Natural killer cell (primary cell): ENCODE measurements at regions not wholly inside any gene's neighbourhood (a gene's known extent, or its start where the extent isn't known, plus 50 kb on each side); places are given as distances from the start of the nearest gene placed in this dataset.
A peak's percentile ranks its signal among the peaks of the same experiment; 100 is the strongest.
"Not testable (repeated sequence)": the region's sequence is repeated elsewhere in the genome, so short reads cannot be mapped to it uniquely, and the experiment has no call there.

Experiments
- ATAC-seq, 3 donors: fragments of 150-1000 bp in 2 of 3; fragments of 200-7000 bp in 1 of 3; cut with Tn5 transposase; 1 replicate in 1 of 3; 2 replicates in 2 of 3; pipeline ENCODE4 v1.10.0; 2021; ENCODE audit warnings: mild to moderate bottlenecking in 2 of 3, moderate library complexity in 2 of 3
- DNase-seq, 2 donors: peaks; one replicate each; pipeline versions ENCODE4 v3.0.0 to v3.0.0-alpha.2; 2013 to 2021; ENCODE audit warnings: mixed read lengths in 1 of 2
- H3K27ac ChIP-seq: one replicate; pipeline ENCODE4 v1.5.1; 2013; ENCODE audit warnings: mild to moderate bottlenecking, low read length
- H3K27me3 ChIP-seq: one replicate; pipeline ENCODE4 v1.6.1; 2013; ENCODE audit warnings: low read length; ENCODE audit not compliant: control insufficient read depth, insufficient read depth
- H3K36me3 ChIP-seq: one replicate; pipeline ENCODE4 v1.6.1; 2013; ENCODE audit warnings: low read length; ENCODE audit not compliant: control insufficient read depth, insufficient read depth
- H3K4me1 ChIP-seq: one replicate; pipeline ENCODE4 v1.6.1; 2013; ENCODE audit warnings: low read length; ENCODE audit not compliant: control insufficient read depth, insufficient read depth
- H3K4me3 ChIP-seq: one replicate; pipeline ENCODE4 v1.5.1; 2013; ENCODE audit warnings: low read length
- H3K9me3 ChIP-seq: one replicate; pipeline ENCODE4 v1.6.1; 2013; ENCODE audit warnings: low read length; ENCODE audit not compliant: control insufficient read depth, insufficient read depth
- H3K27ac Mint-ChIP-seq, 2 donors: one replicate each; pipeline ENCODE4 v1.8.0; 2022; ENCODE audit warnings: mild to moderate bottlenecking in 2 of 2, mixed read lengths in 2 of 2, moderate library complexity in 1 of 2
- H3K27me3 Mint-ChIP-seq, 2 donors: one replicate each; pipeline ENCODE4 v1.8.0; 2022; ENCODE audit warnings: low read depth in 2 of 2, mixed read lengths in 2 of 2
- H3K36me3 Mint-ChIP-seq: one replicate; pipeline ENCODE4 v1.8.0; 2022; ENCODE audit warnings: mixed read lengths
- H3K4me1 Mint-ChIP-seq, 2 donors: one replicate each; pipeline ENCODE4 v1.8.0; 2022; ENCODE audit warnings: mixed read lengths in 2 of 2
- H3K4me3 Mint-ChIP-seq: one replicate; pipeline ENCODE4 v1.8.0; 2022; ENCODE audit warnings: mild to moderate bottlenecking, moderate library complexity, mixed read lengths
- H3K9me3 Mint-ChIP-seq, 2 donors: one replicate each; pipeline ENCODE4 v1.8.0; 2022; ENCODE audit warnings: mixed read lengths in 2 of 2
- WGBS: methylation state at CpG from one replicate; pipeline ENCODE4 v1.1.7; 2013; ENCODE audit warnings: missing lambda C conversion rate; ENCODE audit not compliant: insufficient coverage; 5-methylcytosine and 5-hydroxymethylcytosine counted together
- intact Hi-C: fragments of 100-400 bp; cut with micrococcal nuclease; formaldehyde crosslinking; loops from one replicate; pipeline ENCODE4 v1.14.2; 2022
- TF ChIP-seq, protein P1 (sequence below): fragments of 200-600 bp; IDR thresholded peaks from one replicate; pipeline ENCODE4 v1.8.0; 2022; ENCODE audit warnings: antibody characterized with exemption

DNA sequence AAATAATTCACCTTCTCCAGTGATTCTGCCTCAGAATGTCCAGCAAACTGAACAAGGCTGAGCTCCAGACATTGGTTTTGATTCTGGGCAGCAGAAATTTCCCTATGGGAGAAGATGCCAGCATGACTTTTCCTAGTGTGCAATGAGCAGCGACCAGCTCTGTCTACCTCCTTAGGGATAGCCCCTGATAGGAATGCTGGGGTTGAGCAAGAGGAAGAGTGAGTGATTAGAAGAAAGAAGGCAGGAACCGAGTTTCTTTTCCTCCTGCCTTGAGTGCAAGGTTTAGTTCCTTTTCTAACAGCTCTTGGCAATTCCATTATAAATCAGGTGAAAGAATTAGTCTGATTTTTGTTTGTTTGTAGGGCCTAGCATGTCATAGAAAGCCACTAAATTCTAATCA is 379.0 kb downstream of the DAD1 start:
- TF ChIP-seq, protein P1, sequence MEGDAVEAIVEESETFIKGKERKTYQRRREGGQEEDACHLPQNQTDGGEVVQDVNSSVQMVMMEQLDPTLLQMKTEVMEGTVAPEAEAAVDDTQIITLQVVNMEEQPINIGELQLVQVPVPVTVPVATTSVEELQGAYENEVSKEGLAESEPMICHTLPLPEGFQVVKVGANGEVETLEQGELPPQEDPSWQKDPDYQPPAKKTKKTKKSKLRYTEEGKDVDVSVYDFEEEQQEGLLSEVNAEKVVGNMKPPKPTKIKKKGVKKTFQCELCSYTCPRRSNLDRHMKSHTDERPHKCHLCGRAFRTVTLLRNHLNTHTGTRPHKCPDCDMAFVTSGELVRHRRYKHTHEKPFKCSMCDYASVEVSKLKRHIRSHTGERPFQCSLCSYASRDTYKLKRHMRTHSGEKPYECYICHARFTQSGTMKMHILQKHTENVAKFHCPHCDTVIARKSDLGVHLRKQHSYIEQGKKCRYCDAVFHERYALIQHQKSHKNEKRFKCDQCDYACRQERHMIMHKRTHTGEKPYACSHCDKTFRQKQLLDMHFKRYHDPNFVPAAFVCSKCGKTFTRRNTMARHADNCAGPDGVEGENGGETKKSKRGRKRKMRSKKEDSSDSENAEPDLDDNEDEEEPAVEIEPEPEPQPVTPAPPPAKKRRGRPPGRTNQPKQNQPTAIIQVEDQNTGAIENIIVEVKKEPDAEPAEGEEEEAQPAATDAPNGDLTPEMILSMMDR = no peak
- Histone ChIP-seq H3K36me3 (no peaks in the 10 kb centered on the region), H3K4me3 (no peak overlapping the region), H3K27ac (no peak overlapping the region), H3K4me1 (no peaks in the 10 kb centered on the region), H3K27me3 (peaks cover 3% of the 10 kb centered on the region), H3K9me3 (no peaks in the 10 kb centered on the region)
- WGBS = 37% methylated on average over 2 of the region's 2 CpGs
- Mint-ChIP-seq H3K9me3 (no peaks in the 10 kb centered on the region), H3K27ac (no peak overlapping the region), H3K27me3 (peaks cover 14 to 24% of the 10 kb centered on the region in 2 donors), H3K4me3 (no peak overlapping the region), H3K36me3 (no peaks in the 10 kb centered on the region), H3K4me1 (no peaks in the 10 kb centered on the region)
- no peak for DNase-seq
- intact Hi-C loops = no loop called here
- ATAC-seq = no peak

DNA sequence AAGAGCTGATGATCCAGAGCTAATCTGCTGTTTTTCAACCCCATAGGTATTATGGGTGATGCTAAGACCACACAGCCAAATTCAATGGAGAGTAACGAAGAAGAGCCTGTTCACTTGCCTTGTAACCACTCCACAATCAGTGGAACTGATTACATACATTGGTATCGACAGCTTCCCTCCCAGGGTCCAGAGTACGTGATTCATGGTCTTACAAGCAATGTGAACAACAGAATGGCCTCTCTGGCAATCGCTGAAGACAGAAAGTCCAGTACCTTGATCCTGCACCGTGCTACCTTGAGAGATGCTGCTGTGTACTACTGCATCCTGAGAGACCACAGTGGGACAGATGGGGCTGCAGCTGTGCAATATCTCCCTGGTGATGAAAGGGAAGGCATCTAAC is 386.0 kb downstream of the DAD1 start:
- H3K9me3 Mint-ChIP-seq = no peaks in the 10 kb centered on the region
- no peak overlapping the region for H3K27ac ChIP-seq
- 88% methylated on average over 5 of the region's 5 CpGs for WGBS
- H3K4me3 ChIP-seq = no peak overlapping the region
- no peaks in the 10 kb centered on the region for H3K27me3 ChIP-seq
- no peaks in the 10 kb centered on the region for H3K36me3 Mint-ChIP-seq
- no peaks in the 10 kb centered on the region for H3K4me1 ChIP-seq
- no peak overlapping the region for H3K27ac Mint-ChIP-seq
- TF ChIP-seq, protein P1 = no peak
- H3K9me3 ChIP-seq = no peaks in the 10 kb centered on the region
- intact Hi-C loops = no loop called here
- peaks cover 8 to 39% of the 10 kb centered on the region in 2 donors for H3K27me3 Mint-ChIP-seq
- no peaks in the 10 kb centered on the region for H3K36me3 ChIP-seq
- H3K4me3 Mint-ChIP-seq = no peak overlapping the region
- DNase-seq (no peak), ATAC-seq (no peak)
- no peaks in the 10 kb centered on the region for H3K4me1 Mint-ChIP-seq

DNA sequence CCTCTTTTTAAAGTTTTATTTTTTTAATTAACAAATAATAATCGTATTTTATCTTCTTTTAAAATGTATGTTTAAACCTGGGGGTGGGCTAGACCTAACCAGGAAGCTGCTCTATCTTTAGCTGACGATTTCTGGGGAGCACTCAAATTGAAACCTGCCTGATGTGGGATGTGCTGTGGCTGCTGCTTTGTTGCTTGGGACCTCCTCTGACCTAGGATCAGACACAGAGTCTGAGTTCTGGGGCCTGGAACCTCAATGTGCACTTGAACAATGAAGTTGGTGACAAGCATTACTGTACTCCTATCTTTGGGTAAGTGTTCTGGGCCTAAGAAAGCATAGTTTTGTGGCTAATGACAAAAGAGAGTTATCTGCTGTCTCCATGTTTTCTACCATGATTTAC is 386.7 kb downstream of the DAD1 start:
- Mint-ChIP-seq H3K27ac (no peak overlapping the region), H3K4me3 (no peak overlapping the region), H3K27me3 (peaks cover 11 to 43% of the 10 kb centered on the region in 2 donors), H3K9me3 (peaks cover 0 to 3% of the 10 kb centered on the region in 2 donors), H3K4me1 (no peaks in the 10 kb centered on the region), H3K36me3 (no peaks in the 10 kb centered on the region)
- 55% methylated on average over 1 of the region's 2 CpGs for WGBS
- Histone ChIP-seq H3K4me1 (no peaks in the 10 kb centered on the region), H3K27me3 (no peaks in the 10 kb centered on the region), H3K4me3 (no peak overlapping the region), H3K9me3 (no peaks in the 10 kb centered on the region), H3K36me3 (no peaks in the 10 kb centered on the region), H3K27ac (no peak overlapping the region)
- intact Hi-C loops = no loop called here
- no peak for DNase-seq
- no peak for ATAC-seq
- TF ChIP-seq, protein P1 = no peak

DNA sequence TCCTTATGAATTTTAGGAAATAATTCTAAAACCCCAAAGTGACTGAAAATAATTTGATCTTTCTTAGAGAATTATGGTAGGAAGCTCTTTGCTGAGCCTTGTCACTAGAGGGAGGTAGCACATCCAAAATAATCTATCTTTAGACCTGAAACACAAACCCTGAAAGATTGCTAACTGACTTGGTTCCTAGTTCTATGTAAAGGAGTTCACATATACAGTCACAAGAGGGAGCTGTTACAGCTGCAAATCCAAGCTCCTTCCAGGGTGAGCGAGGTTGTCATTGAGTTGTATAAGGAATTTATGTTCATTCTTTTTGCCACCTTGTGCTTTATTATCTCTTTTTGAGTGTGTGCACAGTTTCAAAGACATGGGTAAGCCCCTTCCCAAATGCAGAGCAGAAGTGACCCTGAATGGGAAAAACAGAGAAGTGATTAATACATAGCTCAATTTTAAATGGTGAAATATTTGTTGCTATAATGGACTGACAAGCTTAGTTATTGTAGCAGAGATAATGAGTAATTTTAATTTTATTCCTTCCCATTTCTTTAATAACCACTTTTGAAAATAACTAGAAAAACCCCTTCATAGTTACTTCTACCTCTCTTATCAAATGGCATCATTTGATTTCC is 387.9 kb downstream of the DAD1 start:
- Mint-ChIP-seq H3K27me3 (peaks cover 11 to 36% of the 10 kb centered on the region in 2 donors), H3K27ac (no peak overlapping the region), H3K4me1 (no peaks in the 10 kb centered on the region), H3K9me3 (peaks cover 0 to 3% of the 10 kb centered on the region in 2 donors), H3K4me3 (no peak overlapping the region), H3K36me3 (no peaks in the 10 kb centered on the region)
- Histone ChIP-seq H3K36me3 (no peaks in the 10 kb centered on the region), H3K4me3 (no peak overlapping the region), H3K27ac (no peak overlapping the region), H3K4me1 (no peaks in the 10 kb centered on the region), H3K27me3 (no peaks in the 10 kb centered on the region), H3K9me3 (no peaks in the 10 kb centered on the region)
- ATAC-seq (peak; percentile 73 to 90 (median 78)), DNase-seq (peak in 1 of 2 donors; percentile 63)
- intact Hi-C loops = no loop called here
- WGBS = 0% methylated on average over 1 of the region's 1 CpG
- TF ChIP-seq, protein P1 = peak; percentile 69

DNA sequence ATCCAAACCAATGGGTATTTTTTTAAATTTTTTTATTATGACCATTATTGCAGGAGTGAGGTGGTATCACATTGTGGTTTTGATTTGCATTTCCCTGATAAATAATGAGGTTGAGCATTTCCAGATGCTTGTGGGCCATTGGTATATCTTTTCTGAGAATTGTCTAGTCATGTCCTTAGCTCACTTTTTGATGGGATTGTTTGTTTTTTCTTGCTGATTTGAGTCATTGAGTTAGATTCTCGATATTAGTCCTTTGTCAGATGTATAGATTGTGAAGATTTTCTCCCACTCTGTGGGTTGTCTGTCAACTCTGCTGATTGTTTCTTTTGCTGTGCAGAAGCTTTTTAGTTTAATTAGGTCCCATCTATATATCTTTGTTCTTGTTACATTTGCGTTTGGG is 388.9 kb downstream of the DAD1 start:
- DNase-seq, ATAC-seq, intact Hi-C loops, H3K4me3 ChIP-seq, H3K4me3 Mint-ChIP-seq, H3K27ac Mint-ChIP-seq, H3K27me3 ChIP-seq, H3K36me3 ChIP-seq, H3K4me1 ChIP-seq, H3K9me3 Mint-ChIP-seq, H3K27ac ChIP-seq, H3K4me1 Mint-ChIP-seq, H3K9me3 ChIP-seq, H3K36me3 Mint-ChIP-seq: not testable (repeated sequence)
- 89% methylated on average over 2 of the region's 2 CpGs for WGBS
- H3K27me3 Mint-ChIP-seq = peaks cover 11 to 36% of the 10 kb centered on the region in 2 donors
